NCI-H226 (cell line): ENCODE measurements at regions not wholly inside any gene's neighbourhood (a gene's known extent, or its start where the extent isn't known, plus 50 kb on each side); places are given as distances from the start of the nearest gene placed in this dataset.

Source experiments
- DNase-seq: peaks from one replicate; pipeline ENCODE4 v3.0.0-alpha.2; 2015

DNA sequence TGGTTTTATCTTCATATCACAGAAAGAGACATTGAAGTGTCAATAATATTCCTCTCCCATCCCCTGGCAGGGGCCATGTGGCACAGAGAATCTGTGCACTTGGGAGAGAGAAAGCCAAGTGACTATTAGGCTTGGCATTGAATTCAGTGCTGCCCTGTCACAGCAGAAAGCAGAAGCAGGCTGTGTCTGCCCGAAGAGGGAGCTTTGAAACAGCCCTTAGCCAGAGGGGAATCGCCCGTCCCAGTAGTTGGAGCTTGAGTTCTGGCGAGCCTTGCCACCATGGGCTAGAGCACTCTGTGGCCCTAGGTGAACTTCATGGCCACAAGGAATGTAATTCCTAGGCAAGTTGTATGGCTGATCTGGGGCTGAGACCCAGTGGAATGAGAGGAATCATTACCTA lies 282.5 kb upstream of the PCDH10 start:
- DNase-seq, result no peak

DNA sequence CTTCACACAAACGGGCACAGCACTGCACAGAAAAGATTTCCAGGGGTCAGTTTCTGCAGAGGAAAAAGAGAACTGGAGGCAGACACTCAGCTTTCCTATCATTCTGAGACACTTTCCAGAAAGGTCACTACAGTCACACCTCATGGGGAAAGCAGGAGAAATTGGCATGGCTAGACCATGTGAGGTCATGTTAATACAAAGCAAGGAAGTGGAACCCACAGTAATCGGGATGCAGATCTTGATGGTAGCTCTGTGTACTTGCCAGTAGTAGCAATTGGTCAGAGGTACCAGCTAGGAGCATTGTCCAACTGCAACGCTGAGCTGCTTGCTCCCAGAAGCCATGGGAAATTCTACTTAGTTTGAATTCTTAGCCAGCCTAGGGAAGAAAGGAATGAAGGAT lies 255.3 kb upstream of the PCDH10 start:
- DNase-seq, result no peak

DNA sequence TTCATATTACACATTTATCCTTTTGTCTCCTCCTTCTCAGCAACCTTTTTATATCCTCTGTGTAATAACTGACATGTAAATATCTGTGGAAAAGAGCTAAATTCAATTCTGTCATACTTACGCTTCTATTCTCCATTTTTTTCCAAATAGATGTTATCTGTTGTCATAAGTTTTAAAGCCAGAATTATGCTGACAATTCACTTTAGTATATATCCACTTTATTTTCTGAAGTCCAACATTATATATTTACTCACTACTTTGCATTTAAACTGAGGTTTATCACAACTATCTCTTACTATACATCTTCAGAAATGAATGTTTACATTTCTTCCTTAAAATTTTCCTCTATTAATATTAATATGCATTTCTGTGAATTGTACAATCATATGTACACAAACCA lies 247.9 kb upstream of the PCDH10 start:
- DNase-seq, result no peak

DNA sequence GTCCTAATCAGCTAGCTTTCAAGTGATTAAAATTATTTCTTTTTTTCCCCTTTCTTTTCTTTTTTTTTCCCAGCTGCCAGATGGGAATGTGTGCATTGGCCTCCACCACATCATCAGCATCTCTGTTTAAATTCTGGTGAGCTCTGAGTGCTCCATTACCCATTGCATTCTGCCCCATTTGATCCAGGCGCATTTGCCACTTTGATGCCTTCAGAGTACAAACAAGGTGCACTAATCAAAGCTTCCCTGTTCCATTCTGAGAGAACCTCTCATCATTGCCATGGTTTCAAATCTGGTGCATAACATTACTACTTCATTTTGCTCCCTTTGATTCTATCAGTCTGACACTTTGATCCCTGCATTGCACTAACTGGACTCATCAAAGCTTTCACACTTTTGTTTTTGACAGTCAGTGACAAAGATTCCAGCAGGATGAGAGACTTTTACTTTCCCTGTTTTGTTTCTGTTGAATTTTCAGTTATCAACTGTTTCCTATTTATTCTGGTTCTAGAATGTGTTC lies 238.8 kb upstream of the PCDH10 start:
- no peak for DNase-seq

DNA sequence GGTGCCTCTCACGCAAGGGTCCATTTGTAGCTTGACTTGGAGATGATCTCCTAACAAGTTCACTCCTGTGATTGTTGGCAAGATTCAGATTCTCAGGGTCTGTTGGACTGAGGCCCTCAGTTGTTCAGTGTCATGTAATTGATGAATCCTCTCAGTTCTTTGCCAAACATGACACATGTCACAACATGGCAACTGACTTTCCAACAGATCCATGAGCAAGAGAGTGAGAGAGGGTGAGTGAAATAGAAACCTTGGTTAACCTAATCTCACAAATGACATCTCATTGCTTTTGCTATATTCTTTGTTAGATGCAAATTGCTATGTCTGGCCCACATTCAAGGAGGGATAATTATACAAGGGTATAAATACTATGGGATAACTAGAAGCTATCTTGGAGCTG lies 231.0 kb upstream of the PCDH10 start:
- DNase-seq, result no peak

DNA sequence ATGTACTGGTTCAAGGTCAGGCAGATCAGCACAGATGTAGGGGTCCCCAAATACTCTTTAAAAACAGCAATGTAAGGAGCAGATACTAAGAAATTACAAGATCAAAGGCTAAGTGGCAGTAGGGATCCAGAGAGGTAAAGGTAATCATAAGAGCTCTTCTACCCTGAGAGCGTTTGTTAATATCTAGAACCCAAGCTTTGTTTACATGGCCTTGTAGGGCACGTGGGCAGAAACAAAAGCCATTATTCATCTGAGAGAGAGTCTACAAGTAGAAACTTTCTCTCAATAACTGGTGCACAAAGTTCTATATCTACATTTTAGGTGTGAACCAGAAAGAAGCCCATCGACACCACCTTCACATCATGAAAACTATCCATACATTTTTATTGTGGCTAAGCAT lies 225.6 kb upstream of the PCDH10 start:
- DNase-seq, result no peak

DNA sequence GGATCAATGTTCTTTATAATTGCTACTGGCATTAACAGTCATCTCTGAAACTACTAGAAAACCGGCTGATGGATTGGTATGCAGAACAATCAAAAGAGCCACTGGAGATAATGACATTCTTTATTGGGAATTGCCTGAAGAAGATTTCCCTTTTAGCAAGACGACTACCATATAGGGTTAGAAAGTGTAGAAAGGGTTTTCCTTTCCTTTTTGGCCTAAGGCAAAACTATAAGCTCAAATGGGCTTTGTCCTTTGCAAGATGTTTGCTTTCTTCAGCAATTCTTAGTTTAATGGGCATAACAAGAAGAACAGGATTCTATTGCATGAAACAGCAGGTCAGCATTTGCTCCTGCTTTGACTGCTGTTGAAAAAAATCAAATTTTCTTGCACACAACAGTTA lies 214.2 kb upstream of the PCDH10 start:
- DNase-seq, result no peak

DNA sequence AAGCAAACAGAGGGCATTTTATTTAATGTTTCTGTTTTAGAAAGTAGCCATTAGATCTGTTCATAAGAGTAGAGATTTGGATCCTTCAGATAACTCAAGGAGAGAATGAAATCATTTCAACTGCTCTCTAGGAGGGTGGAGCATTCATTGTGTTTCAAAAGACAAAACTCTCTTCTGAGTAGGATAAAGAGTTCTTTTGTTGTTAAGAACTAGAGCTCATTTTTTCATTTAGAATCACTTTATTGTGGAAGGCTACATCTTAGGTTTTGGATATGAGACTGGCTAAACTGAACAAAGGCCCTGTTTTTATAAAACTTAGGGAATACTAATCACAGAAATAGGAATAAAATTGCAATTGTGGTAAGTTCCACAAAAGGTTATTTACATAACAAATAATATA lies 193.9 kb upstream of the PCDH10 start:
- no peak for DNase-seq

DNA sequence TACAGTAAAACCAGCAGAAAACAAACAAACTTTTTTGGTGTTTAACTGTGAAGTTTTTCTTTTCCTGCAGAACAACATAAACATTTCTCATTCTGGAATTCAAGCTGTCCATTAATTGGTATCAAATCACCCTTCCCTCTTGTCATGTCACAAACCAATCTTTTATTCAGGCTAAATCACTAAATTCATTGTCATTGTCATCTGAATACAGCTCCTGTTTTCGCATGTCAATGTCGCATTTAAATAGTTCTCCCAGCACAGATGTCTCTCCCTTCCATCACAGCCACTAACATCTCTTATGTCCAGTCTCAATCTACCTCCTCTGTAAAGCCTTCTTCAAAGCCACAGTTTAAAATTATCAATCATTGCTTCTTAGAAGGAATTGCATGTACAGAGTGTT lies 192.1 kb upstream of the PCDH10 start:
- no peak for DNase-seq

DNA sequence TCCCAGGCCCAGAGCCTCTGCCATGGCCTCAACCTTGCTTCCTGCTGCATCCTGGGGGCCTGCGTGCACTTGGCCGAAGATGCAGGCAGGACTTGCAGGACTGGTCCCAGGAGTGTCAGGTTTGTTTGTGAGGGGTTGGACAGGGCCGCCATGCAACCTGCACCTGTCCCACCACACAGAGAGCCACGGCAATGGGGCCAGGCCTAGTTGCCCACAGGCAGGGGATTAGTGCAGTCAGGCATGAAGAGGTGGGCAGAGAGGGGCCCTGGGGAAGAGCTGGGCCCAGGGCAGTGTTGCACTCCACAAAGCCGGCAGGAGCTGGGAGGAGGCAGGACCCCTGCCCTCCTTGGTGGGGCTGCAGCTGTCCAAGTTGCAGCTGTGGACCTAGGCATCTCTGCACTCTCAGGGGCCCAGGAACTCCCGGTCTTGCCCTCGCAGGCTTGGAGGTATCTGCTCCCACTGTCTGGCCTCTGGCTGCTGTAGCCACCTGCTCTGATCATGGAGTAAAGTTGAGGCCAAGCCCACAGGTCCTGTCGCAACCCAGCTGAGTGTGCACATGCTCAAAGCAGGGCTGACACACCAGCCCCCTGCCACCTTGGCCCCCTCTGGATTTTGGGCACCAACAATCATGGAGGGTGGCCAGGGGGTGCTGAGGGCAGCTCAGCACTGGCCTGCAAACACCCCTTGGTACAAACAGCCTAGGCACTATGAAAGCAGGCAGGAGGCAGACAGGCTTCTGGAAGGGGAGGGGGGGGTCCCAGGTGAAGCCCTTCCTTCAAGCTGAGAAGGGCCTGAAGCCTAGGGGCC lies 190.4 kb upstream of the PCDH10 start:
- DNase-seq, result no peak

DNA sequence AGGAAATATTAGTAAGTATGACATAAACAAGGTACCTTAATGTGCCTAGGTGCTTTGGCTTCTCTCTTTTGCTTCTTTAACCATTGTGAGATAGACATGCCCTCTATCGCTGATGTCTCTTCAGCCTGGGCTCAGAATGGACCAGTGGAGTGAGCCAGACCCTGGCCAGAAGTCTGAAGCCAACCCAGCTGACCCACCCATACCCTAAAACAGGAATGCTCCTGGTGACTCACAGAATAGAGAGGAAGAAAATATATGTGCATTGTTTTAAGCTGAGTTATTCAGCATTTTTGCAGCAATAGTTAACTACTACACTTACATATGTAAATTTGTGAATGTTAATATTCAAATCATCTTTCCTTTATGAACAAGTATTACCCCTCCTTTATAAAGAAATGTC lies 167.5 kb upstream of the PCDH10 start:
- DNase-seq, result no peak

DNA sequence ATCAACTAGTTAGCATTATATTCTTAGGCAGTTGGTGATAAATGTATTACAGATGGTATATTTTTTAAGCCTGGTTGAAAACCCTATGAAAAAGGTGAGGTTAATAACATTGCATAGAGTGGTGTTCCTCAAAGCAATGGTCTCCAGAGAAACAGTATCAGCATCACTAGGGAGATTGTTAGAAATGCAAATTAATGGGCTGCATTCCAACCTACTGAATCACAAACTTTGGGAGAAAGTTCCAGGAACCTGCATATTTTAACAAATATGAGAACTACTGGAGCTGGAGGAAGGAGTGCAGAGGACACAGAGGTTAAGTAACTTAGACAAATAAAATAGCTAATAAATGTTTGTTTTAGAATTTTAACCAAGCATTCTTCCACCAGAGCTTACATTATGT lies 166.9 kb upstream of the PCDH10 start:
- DNase-seq, result no peak

DNA sequence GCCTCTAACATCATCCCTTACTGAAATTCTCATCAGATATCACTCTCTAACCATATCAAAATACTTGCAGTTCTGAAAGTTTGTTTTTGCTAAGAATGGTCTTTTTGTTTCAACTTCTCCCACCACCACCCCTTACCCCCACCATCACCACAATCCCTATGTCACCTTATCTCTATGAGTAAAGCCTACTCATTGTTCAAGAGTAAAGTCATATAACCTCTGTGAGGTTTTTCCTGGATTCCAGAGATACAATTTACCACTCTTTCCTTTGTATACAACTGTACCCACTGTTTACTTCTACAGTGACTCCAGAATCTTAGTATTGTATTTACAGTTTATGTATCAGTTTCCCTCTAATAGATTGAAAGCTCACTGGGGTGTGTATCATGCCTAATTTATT lies 158.0 kb upstream of the PCDH10 start:
- no peak for DNase-seq

DNA sequence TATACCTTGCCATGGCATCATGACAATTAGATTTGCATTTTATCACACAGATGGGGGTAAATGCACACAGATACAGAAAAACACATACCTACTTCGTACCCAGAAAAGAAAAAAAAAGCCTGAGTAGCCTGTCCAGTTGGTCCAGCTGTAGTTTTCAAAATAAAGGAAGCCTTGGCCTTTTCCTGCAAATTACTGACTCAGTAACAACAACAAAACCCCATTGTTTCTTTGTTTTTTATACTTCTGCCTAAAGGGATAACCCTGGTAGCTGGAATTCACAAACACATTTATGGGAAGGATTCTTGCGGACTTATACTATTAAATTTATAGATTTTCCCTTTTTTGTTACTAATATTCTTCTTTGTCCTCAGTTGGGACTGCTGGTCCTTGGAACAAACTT lies 156.4 kb upstream of the PCDH10 start:
- DNase-seq, result no peak

DNA sequence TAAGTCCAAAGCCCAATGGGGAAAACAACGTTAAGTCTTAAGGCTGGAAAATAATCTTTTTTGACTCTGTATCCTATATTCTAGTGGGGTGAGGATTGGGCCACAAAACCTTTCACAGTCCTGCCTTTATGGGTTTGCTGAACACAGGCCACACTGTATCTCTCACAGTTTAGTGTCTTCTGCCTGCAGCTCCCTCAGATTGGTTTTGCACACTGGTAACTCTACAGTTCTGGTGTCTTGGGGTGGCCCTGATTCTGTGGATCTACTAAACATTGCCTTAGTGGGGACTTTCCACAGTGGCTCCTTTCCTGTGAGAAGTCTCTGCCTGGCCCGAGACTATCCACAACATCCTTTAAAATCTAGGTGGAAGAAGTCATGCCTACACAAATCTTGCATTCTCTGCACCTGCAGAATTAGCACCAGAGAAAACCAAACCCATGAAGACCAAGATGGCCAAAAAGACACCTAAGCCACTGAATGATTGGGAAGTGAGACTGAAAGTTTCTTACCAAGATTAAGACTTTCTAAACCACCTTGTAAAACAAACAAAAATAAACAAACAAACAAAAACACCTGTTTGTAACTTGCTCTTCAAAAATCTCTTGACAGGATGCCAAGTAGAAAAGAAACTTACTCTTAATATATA lies 150.4 kb upstream of the PCDH10 start:
- DNase-seq, result no peak

DNA sequence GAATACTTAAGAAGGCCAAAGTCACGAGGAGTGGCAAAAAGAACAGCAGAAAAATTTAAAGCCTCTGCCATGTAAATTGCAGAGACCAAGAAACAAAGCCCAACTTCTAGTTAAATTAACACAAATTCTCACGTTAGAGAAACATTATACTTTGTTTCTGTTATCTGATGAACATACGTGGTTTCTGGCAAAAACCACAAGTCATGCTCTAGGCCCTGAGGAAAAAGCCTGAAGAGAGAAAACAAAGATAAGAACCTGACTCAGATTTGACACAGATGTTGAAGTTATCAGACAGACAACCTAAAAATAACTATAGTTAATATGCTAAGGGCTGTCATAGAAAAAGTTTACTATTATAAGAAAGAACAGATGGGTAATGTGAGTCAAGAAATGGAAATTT lies 149.1 kb upstream of the PCDH10 start:
- DNase-seq, result no peak

DNA sequence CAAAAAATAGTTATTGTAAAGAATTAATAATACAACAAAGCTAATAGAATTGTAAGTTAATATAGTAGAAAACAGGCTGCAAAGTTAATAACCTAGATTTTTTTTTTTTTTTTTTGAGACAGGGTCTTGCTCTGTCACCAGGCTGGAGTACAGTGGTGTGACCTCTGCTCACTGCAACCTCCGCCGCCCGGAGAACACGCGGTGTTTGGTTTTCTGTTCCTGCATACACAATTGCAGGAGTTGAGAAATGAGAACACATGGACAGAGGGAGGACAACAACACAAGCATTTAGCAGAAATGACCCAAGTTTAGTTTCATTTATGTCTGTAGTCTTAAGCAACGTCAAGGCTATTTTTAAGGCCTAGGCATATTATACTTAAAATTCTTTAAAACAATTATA lies 145.9 kb upstream of the PCDH10 start:
- DNase-seq, result no peak

DNA sequence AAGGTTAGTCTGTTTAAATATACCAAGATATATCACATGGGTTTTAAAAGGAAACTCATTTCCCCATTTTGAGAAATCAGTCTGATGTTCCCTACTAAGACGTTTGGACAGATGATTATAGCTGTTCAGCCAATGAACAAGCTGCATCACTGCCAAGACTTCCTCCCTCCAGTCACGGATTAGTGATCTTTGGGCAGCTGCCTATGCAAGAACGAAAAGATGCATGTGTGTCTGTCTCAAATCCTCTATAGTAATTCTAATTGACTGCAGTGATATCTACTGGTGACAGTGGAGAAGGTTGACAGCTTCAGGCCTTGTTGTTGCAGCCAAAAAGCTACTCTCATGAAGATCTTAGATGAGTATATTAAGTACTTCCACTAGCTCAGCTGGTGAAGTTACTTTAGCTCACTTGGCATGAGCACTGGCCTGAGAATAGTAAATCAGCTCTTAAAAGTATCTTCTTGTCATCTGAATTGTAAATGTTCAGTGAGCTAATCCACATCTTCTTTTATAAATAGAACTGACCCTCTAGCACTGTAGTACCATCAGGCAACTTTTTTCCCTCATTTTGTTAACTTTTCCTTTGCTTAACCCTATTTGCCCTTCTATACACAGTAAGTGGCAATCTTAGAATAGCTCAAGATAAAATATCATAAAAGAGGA lies 134.5 kb upstream of the PCDH10 start:
- no peak for DNase-seq

DNA sequence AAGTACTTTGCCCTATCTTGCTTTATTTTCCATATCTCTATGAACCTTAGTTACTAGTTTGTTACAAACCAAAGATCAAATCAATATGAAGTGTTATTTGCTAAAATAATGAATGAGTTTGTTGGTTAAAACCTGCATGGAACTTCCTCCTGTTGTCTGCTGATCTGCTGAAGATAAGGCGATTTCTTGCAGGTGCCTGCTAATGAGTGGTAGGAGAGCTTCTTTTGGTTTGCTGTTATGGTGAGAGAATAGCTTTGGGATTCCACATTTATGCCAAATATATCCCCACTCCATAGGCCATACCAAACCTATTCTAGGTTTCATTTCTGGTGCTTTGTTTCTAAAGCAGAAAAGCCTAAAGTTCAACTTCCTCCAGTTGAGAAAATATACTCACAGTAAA lies 103.8 kb upstream of the PCDH10 start:
- no peak for DNase-seq

DNA sequence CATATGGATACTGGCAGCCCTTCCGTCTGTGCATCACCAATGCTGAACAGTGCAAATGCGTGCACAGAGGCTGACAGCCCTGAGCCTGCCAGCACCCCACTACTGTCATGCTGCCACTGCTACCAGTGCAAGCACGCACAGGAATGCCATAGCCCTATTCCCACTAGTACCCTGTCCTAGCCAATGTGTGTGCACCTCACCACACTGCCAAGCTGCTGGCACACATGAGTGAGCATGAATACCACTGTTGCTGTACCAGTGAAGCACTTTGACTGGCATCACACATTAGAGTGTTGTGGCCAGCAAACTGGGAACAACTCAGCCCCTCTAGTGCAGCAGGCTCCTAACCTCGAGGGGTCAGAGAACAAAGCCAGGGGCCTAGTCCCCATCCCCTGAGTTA lies 102.9 kb upstream of the PCDH10 start:
- no peak for DNase-seq

DNA sequence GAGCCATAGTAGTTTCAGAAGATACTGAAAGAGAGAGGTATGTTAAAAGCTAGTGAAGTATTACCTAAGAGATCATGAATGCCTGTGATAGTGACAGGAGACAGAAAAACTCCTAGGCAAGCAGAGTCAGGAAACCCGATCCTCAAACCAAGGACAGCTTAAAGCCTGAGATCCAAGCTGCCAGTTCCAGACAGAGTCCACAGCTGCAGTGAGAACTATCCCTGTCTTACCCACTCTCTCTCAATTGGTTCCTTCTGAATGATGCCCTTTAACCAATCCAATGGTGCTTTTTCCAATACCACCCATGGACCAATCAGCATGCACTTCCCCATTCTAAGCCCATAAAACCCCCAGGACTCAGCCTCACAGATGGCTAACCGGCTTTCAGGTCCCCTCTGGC lies 90.4 kb upstream of the PCDH10 start:
- no peak for DNase-seq

DNA sequence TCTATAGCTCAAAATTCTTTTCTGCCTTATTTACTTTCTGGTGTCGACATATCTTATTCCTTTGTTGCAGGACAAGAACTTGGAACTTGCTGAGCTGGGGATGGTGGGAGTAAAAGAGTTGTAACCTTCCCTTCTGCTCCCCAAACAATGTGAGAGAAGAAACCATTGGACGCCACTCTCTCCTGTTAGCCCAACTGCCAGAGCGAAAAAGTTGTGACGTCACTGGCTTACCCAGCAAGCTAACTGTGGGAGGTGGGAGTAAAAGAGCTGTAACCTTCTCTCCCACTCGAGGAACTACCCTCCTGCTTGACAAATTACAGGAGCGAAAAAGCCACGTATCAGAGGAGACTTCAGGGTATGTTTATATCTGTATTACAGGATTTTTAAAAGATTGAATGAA lies 90.0 kb upstream of the PCDH10 start:
- no peak for DNase-seq

DNA sequence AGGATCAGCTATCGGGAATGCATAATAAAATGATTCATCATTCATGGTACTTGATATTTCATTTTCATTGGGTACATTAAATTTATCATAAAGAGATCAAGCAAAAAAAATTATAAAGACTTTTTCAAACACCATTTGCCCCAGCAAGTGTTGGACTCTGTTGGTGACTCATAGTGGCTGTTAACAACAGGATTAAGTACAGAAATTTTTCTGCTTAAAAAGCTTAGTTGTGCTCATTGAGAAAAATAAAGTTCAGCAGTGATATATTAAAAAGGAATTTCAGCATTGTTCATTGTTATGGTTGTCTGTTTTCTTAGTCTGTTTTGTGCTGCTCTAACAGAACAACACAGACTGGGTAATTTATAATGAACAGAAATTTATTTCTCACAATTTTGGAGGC lies 86.2 kb upstream of the PCDH10 start:
- no peak for DNase-seq

DNA sequence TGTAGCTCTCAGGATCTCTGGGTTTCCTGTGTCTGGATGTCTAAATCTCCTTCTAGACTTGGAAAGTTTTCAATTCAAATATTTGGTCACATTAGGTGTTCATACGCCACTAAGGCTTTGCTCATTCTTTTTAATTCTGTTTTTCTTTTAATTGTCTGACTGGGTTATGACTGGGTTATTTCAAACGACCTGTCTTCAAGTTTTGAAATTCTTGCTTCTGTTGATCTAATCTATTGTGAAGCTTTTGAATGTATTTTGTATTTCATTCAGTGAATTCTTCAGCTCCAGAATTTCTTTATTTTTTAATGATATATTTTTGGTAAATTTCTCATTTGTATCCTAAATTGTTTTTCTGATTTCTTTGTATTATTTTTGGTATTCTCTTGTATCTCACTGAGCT lies 81.0 kb upstream of the PCDH10 start:
- DNase-seq, result no peak
